Muscle of arm (tissue), 1 donor: ENCODE measurements at regions not wholly inside any gene's neighbourhood (a gene's known extent, or its start where the extent isn't known, plus 50 kb on each side); places are given as distances from the start of the nearest gene placed in this dataset.

Experiments
- DNase-seq: peaks from one replicate; pipeline ENCODE4 v3.0.0-alpha.2; 2013

GRCh38 chr2:64854773-64855237 lies 134.4 kb upstream of the SLC1A4 start:
- no peak for DNase-seq

- peak; percentile 54 for DNase-seq
Observed at GRCh38 chr2:64857581-64858471, 131.4 kb upstream of the SLC1A4 start.

- no peak for DNase-seq
Observed at GRCh38 chr2:64858541-64859311, 130.5 kb upstream of the SLC1A4 start.

GRCh38 chr2:64859312-64860212 lies 129.6 kb upstream of the SLC1A4 start:
- peak; percentile 66 for DNase-seq

- no peak for DNase-seq
Observed at GRCh38 chr2:64860276-64860885, 128.8 kb upstream of the SLC1A4 start.

- no peak for DNase-seq
Observed at GRCh38 chr2:64860936-64861335, 128.3 kb upstream of the SLC1A4 start.

- no peak for DNase-seq
Observed at GRCh38 chr2:64861452-64862397, 127.5 kb upstream of the SLC1A4 start.

- no peak for DNase-seq
Observed at GRCh38 chr2:64862623-64863022, 126.6 kb upstream of the SLC1A4 start.

GRCh38 chr2:64863097-64863820 lies 125.9 kb upstream of the SLC1A4 start:
- no peak for DNase-seq

GRCh38 chr2:64865073-64865830 lies 123.9 kb upstream of the SLC1A4 start:
- DNase-seq: peak; percentile 74

GRCh38 chr2:64865831-64866345 lies 123.3 kb upstream of the SLC1A4 start:
- DNase-seq: no peak

- no peak for DNase-seq
Observed at GRCh38 chr2:64866797-64867196, 122.4 kb upstream of the SLC1A4 start.

GRCh38 chr2:64867253-64867996 lies 121.8 kb upstream of the SLC1A4 start:
- DNase-seq: no peak

- DNase-seq: no peak
Observed at GRCh38 chr2:64869126-64869525, 120.1 kb upstream of the SLC1A4 start.

GRCh38 chr2:64873472-64873924 lies 115.7 kb upstream of the SLC1A4 start:
- peak; percentile 60 for DNase-seq

GRCh38 chr2:64874593-64874992 lies 114.6 kb upstream of the SLC1A4 start:
- DNase-seq: no peak

GRCh38 chr2:64875368-64875767 lies 113.8 kb upstream of the SLC1A4 start:
- DNase-seq: no peak
